AG10803 (cell line): ENCODE measurements at regions not wholly inside any gene's neighbourhood (a gene's known extent, or its start where the extent isn't known, plus 50 kb on each side); places are given as distances from the start of the nearest gene placed in this dataset.

Experiments used
- DNase-seq: peaks from one replicate; pipeline ENCODE4 v3.0.0; 2010; ENCODE audit warnings: low read depth
- H3K4me3 ChIP-seq: 2 replicates; pipeline ENCODE4 v1.5.1; 2011; ENCODE audit warnings: mild to moderate bottlenecking, low read length, control low read depth
- TF ChIP-seq, protein P1 (sequence below): conservative IDR thresholded peaks from 2 replicates; pipeline ENCODE4 v1.5.1; 2011; ENCODE audit warnings: mild to moderate bottlenecking, low read length, control low read depth, inconsistent platforms

DNA sequence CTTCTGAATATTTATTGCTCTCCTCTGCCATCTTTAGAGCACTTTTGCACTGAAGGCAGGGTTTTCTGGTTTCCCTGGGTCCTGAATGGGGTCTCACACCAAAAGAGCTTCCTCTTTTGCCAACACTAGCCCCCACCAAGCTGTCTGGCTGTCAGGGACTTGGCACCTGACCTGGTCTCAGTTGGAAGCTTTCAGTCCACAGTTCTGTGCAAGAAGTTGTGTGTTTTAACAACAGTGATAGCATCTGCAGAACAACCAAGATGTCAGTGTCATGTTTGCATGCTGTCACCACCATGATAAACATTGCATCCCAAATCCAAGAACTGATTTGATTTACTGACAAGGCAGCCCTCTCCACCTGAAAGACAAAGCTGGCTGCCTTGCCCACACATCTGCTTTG is 448.5 kb upstream of the CCL2 start:
- H3K4me3 ChIP-seq: no peak overlapping the region
- TF ChIP-seq, protein P1, sequence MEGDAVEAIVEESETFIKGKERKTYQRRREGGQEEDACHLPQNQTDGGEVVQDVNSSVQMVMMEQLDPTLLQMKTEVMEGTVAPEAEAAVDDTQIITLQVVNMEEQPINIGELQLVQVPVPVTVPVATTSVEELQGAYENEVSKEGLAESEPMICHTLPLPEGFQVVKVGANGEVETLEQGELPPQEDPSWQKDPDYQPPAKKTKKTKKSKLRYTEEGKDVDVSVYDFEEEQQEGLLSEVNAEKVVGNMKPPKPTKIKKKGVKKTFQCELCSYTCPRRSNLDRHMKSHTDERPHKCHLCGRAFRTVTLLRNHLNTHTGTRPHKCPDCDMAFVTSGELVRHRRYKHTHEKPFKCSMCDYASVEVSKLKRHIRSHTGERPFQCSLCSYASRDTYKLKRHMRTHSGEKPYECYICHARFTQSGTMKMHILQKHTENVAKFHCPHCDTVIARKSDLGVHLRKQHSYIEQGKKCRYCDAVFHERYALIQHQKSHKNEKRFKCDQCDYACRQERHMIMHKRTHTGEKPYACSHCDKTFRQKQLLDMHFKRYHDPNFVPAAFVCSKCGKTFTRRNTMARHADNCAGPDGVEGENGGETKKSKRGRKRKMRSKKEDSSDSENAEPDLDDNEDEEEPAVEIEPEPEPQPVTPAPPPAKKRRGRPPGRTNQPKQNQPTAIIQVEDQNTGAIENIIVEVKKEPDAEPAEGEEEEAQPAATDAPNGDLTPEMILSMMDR: no peak
- no peak for DNase-seq

DNA sequence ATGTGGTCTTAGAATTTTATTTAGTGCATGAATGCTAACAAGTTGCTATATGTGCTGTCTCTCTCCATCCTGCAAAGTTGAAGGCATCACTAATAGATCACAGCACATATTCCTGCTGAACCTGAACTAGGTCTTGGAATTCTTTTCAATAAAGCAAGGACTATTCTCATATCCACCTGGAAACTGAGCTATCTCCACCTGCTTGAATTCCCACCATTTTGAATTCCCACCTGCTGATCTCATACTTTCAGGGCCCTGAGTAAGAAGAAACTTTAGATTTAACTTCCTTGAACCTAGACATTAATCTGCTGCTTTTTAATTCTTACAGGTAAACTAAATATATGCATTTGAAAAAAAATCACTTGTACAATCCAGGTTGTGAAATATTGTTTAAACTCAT is 445.3 kb upstream of the CCL2 start:
- no peak overlapping the region for H3K4me3 ChIP-seq
- DNase-seq: no peak
- TF ChIP-seq, protein P1: no peak

DNA sequence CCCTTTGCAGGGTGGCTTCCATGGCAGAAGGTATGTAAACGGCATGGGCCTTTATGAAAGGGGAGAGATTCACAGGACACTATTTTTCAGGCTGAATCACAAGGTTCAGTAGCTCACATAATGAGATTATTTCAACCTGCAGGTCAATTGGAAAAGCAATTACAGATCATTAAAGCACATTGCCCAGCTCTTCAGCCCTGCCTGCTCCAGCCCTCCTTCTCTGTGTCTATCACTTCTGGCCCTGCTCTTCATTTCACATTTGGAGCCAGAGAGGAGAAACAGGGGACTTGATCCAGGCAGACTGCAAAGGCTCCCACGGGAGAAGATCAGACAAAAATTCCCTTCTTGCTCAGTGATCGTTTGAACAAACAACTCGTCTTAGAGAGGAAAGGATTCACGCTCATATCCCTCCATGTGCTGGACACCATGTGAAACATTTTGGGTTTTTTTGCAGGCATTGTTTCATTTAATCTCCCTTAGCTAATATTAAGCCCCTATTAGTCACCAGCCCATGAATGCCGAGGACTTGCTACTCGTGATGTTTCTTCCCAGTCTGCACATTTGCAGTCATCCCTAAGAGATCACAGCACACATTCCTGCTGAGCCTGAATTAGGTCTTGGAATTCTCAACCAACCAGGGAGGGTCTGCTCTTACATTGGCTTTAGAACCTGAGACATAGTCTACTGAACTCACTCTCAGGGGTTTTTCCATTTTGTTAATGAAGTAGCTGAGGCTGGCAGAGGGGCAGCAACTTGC is 443.9 kb upstream of the CCL2 start:
- TF ChIP-seq, protein P1: no peak

DNA sequence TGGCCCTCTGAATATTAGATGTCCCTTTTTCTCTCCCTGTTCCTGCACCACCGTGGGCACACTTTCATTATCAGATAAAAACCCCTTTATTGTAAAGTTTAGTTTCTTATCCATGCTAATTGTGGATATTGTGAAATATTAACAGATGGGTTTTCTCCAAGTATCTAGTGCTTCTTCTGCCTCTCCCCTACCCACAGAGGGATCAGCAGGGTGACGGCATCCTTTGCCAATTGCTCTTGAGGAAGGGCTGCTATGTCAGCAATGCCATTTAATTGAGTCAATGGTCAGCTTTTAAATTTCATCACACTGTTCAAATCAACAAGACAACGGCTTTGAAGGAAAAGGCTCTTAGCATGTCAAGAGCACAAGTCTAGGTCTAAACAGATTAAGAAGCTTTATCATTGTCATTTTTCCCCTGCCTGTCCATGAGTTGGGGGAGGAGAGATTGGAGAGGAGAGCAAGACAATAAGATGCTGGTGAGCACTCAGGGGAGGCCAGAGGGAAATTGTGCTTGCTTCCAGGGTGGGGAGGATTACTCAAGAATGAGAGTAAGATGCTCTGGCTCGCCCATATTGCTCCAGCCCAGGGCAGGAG is 443.0 kb upstream of the CCL2 start:
- DNase-seq: no peak
- no peak overlapping the region for H3K4me3 ChIP-seq
- TF ChIP-seq, protein P1: no peak

More for the DNA sequence above, 443.9 kb upstream of the CCL2 start:
- H3K4me3 ChIP-seq: no peak overlapping the region
- no peak for DNase-seq

DNA sequence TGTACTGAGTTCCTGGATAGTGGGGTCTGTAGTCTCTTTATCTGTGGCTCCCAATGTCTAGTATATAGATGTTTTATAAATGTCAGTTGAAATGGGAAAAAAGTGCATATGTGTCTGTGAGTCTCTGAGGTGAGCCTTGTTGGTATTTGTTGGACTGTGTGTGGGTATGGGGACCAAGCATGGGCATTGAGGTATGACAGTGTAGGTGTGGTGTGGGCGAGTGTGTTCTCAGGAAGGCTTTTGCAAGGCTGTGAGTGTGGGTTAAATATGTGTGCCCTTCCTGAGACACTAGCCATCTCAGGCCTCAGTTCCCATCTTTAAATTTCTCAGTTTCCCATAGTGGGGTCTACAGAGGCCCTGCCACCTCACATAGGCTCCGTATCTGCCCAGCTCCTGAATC is 440.2 kb upstream of the CCL2 start:
- no peak for DNase-seq
- TF ChIP-seq, protein P1: no peak
- no peak overlapping the region for H3K4me3 ChIP-seq

DNA sequence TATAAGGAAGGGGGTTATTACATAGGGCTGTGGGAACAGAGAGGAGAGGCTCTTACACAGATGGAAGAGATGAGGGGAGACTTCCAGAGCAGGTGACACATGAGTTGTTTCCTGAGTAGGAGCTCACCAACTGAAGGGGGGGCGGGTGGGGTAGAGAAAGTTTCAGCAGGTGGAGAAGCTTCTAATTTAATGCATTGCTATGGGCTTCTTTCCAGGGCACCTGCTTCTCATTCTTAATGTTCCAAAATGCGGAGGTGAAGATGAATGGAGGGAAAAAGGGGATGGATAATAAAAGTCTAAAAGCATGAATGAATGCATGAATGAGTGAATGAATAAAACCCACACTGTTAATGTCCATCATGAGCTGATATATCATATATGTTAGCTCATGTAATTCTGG is 439.0 kb upstream of the CCL2 start:
- H3K4me3 ChIP-seq: no peak overlapping the region
- DNase-seq: no peak
- TF ChIP-seq, protein P1: no peak
